ENCODE measurements at regions not wholly inside any gene's neighbourhood (a gene's known extent, or its start where the extent isn't known, plus 50 kb on each side); places are given as distances from the start of the nearest gene placed in this dataset.

GRCh38 chr9:1331546-1332038 is 281.4 kb downstream of the DMRT2 start:
- TF ChIP-seq CTCF (IDR thresholded peaks at IDR 0.05 in 2 of 3, conservative IDR thresholded peaks at IDR 0.05 in 1 of 3; ENCODE audit: borderline replicate concordance in 1 of 3, insufficient read depth in 1 of 3, low read depth in 2 of 3, low read length in 2 of 3) (no peak), RAD21 (IDR thresholded peaks at IDR 0.05; ENCODE audit: low read depth) (no peak), YY1 (IDR thresholded peaks at IDR 0.05; ENCODE audit: extremely low read depth, insufficient replicate concordance, low read depth, low read length) (no peak), ATF3 (IDR thresholded peaks at IDR 0.05) (no peak), SIN3A (IDR thresholded peaks at IDR 0.05; ENCODE audit: low read depth) (no peak), MAX (IDR thresholded peaks at IDR 0.05) (no peak), POLR2AphosphoS5 (IDR thresholded peaks at IDR 0.05; ENCODE audit: low read depth, low read length) (no peak), CEBPB (IDR thresholded peaks at IDR 0.05; ENCODE audit: low read depth) (no peak), POLR2A (IDR thresholded peaks at IDR 0.05; ENCODE audit: borderline replicate concordance, extremely low read depth, insufficient read depth, insufficient read length) (no peak), ZFX (IDR thresholded peaks at IDR 0.05) (no peak), EGR1 (IDR thresholded peaks at IDR 0.05; ENCODE audit: low read depth) (no peak), TCF7L2 (IDR thresholded peaks at IDR 0.05; ENCODE audit: borderline replicate concordance, extremely low read depth, insufficient read depth, insufficient read length) (no peak), EZH2 (IDR thresholded peaks at IDR 0.05) (no peak)

Measured in HCT116 (cell line).